Activated T-cell treated with anti-CD3 and anti-CD28 coated beads for 4 hours (primary cell): ENCODE measurements at regions not wholly inside any gene's neighbourhood (a gene's known extent, or its start where the extent isn't known, plus 50 kb on each side); places are given as distances from the start of the nearest gene placed in this dataset.

Source experiments
- DNase-seq: peaks from one replicate; pipeline ENCODE4 v3.0.0-alpha.2; 2020

DNA sequence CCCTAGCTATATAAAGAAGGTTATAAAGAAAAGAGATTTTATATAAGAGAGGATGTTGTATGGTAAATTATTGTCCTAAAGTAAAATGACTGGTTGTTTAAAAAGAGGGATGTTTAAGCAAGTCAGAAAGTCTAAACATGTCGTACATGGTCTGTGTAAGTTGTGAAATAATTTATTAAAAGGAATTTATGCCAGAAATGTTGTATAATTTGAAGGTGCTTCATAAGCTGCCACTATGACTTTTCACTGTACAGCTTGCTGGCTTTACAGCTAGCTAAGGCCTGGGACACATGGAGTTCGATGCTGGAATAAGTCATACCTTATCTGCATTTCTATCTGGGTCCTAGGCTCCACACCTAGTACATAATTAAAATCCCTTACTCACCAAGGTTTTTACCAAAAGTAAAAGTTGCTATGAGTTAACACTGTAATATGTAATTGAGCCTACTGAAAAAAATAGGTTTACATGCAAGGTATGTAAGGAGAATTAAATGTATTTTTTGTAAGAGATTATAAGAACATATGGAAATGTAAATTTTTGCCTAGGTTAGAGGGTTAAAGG is 59.0 kb upstream of the EDEM3 start:
- no peak for DNase-seq

DNA sequence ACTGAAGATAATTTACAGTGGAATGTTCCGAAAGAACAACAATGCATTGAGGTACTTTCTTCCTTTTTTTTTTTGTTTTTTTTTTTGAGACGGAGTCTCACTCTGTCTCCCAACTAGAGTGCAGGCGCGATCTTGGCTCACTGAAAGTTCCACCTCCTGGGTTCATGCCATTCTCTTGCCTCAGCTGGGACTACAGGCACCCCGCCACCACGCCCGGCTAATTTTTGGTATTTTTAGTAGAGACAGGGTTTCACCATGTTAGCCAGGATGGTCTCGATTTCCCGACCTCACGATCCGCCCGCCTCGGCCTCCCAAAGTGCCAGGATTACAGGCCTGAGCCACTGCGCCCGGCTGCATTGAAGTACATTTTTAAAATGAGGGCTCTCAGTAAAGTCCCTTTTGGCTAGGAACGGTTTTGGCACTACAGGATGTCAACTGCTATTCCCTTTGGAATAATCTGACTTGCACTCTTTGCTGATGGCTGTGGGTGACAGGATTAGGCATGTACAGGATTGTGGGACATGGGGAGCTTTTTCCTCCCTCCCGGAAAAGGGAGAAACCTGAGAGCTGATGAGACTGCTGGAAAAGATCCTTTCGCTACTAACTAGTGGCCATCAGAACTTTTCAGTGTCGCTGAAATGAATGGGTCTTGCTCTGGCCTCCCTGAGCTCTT is 56.9 kb upstream of the EDEM3 start:
- no peak for DNase-seq

DNA sequence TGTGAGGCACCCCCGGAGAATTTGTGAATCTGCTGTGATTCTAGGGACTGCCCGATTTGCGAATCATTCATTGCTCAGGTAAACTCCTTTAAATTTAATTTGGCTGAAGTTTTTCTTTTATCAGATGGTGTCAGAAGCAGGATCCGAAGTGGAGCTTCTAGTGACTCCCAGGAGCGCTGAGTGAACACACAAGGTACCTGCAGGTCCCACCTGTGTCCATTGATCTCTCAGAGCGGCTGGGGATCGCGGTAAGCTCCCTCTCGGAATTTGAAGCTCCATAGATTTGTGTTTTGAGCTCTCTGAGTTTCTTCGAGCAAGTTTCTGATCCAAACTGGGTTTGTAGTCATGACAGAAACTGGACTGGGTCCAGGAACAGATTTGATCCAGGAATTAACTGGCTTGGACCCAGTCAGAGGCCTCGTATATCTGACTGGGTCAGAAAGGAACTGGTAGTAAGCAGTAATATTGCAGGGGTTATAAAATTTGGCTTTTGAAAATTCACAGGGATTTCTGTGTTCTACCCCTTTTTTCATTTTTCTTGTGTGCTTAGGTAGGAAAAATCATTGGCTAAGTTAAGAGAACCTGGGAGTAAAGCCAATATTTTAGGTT is 56.2 kb upstream of the EDEM3 start:
- DNase-seq = no peak

DNA sequence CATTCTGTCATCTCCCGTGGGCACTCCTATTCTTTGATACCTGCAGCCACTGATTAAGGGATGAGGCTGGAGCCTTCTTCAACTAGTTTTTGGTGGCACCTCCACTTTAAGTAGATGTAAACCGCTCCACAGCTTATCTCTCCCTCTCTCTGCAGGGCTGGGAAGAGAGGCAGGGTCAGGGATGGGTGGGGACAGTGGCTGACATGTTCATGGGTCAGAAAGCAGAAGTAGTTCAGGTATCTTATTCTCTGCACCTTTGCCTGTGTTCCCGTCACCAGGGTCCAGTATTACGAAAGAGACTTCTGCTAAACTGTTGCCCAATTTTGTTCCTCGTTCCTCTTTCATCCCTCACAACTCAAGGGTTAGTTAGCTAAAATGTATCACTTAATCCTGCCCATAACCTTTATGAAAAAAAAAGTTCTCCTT is 51.7 kb upstream of the EDEM3 start:
- DNase-seq = no peak

DNA sequence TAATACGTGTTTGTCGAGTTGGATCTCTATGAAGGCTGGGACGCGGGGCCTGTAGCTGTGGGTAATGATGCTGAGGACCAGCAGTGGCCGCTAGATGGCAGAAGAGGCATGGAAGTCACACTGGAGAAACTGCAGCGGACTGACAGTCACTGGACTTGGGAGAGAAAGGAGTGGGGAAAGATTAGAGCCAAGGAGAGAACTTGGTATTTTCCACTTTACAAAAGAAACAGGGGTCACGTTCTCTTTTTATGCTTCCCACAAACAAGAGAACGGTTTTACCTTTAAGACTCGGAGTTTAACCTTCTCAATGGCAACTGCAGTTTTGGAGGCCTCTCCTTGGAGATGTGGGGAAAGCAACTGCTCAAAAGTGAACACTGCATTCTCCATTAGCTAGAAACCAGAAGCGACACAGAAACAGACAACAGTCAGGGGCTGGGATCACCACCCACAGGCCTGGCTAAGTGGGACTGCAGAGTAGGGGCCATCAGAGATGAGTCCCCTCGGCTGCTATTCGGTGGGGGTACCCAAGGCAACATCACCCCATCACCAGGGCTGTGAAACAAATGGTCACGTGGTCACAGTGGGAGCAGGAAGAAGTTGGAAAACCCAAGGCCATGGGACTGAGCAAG is 51.1 kb upstream of the EDEM3 start:
- peak; percentile 81 for DNase-seq
